GM19438 (cell line): ENCODE measurements at regions not wholly inside any gene's neighbourhood (a gene's known extent, or its start where the extent isn't known, plus 50 kb on each side); places are given as distances from the start of the nearest gene placed in this dataset.
"Not testable (repeated sequence)": the region's sequence is repeated elsewhere in the genome, so short reads cannot be mapped to it uniquely, and the experiment has no call there.

Experiments
- ATAC-seq: cut with Tn5 transposase; IDR thresholded peaks from one replicate; pipeline ENCODE4 v1.9.1; 2021; ENCODE audit warnings: low read depth; ENCODE audit not compliant: unreplicated experiment

DNA sequence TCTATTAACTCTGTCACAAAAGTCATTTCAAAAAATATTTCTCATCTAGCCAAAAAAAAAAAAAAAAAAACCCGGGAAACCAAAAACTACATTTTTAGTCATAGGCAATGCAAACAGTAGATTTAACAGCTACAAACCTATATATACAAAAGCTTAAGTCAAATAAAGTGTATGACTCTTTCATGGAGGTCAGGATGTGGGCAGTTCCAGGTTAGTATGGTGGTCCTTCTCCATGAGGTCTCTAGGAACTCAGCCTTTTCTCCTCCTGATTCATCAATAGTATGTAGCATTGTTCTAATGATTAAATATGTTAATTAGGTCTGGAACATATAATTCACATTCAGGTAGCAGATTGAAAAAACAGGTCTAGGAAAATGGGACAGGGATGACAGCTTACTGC is 586.5 kb downstream of the SLC16A7 start:
- no peak for ATAC-seq

DNA sequence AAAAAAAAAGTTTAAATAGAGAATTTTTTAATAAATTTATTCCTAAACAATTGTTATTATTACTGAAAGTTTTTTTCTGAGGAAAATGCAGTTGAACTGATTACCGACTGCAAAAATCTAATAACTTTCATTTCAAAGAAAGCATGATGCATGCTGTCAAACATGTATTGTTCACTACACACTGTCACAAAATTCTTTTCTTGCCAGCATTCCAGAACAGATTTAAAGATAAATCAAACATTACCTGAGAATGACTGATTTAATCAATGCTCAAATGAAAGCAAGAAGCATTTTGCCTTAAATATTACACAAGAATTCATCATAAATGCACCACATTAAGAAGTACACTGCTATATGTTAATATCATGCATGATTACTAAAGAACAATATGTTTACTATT is 588.3 kb downstream of the SLC16A7 start:
- ATAC-seq, result no peak

DNA sequence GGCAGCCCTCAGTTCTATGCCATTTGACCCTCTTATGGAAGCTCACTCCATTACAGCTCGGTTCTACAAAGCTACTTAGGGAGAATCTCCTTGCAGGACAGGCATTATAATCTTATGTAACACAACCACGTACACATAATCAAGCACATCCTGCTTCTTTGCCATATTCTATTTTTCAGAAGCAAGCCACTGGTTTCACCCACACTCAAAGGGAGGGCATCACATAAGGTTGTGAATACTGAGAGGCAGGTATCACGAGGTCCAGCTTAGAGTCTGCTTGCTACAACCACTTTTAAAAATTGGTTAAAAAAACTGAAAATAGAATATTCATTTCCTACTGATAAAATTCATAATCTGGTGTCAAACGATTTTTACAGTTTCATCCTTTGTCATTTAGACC is 589.2 kb downstream of the SLC16A7 start:
- ATAC-seq, result no peak

DNA sequence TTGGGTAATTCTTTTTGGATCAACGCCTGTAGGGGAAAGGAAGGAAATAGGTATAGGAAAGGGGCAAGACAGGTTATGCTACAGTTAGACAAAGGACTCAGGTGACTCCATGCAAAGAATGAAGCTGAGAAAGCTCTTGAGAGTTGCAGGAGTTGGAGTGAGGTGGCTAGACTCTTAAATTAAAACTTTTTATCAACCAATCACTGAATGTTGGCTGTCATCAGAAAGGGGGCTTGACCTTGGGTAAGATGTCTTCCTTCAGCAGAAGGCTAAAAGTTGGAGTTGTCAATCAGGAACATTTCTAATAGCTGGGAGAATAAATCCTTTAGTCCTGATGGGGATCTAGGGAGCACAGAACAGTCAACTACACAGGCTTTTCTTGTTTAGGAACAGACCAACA is 595.4 kb downstream of the SLC16A7 start:
- no peak for ATAC-seq

DNA sequence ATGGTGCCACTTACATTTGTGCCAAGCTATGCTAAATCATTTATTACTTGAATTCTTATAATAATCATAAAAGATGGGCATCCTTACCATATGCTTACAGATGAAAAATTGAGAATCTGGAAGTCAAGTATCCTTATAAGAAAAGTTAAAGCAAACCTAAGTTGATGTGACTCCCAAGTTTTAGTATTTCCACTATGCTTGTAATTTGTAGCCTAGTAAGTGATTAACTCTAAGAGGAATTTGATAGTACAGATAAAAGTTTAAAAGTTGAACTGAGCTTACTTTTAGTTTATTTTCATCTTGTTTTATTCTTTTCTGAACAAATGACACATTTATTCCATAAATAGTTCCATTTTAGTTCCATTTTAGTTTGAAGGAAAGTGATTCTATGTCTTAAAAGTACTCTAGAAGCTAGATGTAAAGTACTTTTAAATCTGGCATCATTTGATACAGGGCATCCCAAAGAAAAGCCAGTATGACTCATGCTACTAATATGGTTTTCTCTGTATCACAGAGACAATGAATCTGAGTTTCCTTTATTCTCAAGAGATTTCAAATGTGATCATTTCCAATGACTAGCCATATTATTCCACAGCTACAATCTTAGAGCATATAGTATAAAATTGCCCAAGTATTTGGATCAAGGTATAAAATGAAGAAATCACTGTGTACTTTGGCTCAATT is 596.0 kb downstream of the SLC16A7 start:
- ATAC-seq, result no peak

DNA sequence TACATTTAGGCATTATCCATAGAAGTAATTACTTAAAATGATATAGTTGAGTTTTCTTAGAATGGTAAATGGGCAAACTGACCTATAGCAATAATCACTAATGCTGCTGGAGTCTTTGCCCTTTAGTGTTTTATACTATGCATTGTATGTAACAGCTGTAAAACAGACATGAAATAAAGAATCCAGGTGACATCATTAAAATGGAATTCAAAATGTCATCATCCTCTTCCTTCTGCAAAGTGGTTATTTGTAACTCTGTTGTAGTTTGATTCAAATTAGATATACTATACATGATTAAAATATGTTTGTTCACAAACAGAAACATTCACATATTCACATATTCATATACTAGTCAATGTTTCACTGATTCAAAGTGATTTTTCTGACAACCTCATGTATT is 598.8 kb downstream of the SLC16A7 start:
- no peak for ATAC-seq

DNA sequence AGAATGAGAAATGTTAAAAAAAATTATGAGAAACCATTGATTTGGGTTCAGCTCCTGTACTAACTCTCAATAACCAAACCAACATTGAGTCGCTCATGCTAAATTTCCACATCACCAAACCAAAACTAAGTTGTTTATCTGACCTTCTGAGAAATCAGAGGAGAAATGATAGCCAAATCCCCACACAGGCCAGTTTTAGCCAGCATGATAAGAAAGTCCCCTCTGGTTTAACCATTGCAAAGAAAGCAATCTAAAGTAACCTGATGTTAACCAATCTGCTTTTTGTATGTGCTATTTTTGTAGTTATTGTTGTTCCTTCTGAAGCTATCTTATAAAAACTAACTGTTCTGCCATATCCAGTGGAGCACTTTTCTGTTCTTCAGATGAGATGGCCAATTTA is 599.7 kb downstream of the SLC16A7 start:
- no peak for ATAC-seq

DNA sequence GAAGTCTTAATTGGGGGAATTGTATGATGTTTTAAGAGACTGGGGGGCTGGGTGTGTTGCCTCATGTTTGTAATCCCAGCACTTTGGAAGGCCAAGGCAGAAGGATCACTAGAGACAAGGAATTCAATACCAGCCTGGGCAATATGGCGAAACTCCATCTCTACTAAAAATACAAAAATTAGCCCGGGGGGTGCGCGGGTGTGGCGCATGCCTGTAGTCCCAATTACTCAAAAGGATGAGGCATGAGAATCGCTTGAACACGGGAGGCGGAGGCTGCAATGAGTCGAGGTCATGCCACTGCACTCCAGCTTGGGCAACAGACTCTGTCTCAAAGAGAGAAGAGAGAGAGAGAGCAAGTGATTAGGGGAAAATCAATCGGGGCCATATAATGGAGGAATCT is 600.5 kb downstream of the SLC16A7 start:
- no peak for ATAC-seq

DNA sequence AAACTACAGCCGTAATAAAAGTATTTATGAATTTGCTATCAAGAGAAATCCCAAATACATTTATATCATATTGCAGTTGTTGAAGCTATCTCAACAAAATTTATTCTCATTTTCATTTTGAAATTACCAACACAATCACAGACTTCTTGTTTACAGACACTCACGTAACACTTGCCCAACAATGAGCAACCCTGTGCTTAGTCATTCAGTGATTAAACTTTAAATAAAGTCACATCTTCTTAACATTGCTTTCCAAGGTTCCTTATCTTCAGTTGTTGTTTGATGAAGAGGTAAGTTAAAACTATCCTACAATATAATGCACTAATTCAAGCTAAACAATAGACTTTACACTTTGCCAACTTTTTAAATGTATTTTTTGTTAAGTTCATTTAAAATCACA is 601.8 kb downstream of the SLC16A7 start:
- ATAC-seq, result no peak

DNA sequence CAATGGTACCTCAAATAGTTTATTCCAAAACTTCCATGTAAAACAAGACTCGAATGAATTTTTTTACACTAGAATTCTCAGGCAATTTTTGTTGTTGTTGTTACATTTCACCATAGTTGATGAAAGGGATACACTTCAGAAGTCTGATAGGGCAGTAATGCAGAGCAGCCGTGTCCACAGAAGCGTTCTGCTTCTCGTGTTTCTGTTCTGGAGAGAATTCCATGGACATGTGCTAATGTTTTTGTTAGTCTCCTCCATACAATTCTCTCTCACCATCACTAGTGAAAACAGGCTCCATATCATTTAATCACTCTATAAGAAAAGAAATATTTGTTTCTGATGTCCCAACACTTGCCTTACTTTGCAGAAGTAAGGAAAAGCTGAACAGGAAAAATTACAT is 606.1 kb downstream of the SLC16A7 start:
- no peak for ATAC-seq

DNA sequence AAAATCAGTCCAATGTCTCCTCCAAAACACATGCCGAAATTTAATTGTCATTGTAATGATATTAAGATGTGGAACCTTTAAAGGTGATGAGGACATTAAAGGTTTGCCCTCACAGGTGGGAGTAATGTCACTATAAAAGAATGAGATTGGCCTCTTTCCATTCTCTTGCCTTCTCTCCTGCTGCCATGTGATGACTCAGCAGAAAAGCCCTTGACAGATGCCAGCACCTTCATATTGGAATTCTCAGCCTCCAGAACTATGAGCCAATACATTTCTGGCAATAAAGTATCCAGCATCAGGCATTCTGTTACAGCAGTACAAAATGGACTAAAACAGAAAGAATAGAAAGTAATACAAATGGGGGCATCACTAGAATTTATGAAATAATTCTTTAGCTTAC is 609.7 kb downstream of the SLC16A7 start:
- no peak for ATAC-seq

DNA sequence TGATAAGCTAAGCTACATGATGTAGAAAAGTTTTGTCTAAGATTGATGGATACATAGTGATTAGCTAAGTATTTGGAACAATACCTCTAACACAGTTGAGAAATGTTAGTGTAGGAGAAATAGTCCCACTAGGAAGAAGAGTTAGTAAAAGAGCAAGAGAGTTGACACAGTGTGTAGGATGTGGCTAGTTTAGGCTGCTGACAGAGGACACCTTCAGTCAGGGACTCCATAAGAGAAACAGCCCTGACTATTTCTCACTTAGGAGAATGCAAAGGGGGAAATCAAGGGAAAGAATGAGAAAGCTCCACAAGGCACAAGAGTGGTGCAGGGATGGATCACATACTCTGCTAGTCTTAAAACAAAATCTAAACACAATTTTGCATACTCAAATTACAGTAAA is 613.7 kb downstream of the SLC16A7 start:
- ATAC-seq, result no peak

DNA sequence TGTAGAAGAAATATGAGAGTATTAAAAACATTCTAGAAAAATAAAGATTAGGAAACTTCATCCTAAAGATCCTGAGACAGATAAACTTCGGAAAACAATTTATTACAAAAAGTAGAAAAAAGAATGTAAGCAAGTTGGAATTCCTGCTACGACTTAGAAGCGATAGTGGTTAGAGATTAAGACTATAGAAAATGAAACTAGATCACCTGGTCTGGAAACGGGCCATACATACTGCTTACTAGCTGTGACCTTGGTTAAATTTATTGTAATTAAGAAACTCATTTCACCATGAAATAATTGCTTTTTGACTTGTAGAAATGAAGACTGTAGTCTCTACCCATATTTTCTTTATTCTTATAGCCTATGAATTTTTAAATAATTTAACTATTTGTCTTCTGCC is 614.1 kb downstream of the SLC16A7 start:
- no peak for ATAC-seq

DNA sequence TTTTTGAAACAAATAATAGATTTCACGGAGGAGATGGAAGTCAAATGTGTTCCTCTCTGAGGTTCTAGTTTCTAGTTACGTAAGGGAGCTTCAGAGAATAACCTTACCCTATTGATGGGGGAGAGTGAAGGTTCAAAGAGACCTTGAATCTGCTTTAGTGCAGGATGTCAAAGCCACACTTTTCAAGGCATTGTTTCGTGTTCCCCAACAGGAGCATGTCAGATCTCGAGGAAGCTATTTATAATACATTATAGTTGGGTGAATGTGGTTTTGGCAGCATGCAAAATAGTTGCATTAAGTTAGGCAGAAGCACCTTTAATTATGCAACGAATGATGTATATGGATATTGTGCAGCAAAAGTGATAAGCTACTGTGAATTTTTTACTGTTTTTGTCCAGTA is 614.9 kb downstream of the SLC16A7 start:
- no peak for ATAC-seq

DNA sequence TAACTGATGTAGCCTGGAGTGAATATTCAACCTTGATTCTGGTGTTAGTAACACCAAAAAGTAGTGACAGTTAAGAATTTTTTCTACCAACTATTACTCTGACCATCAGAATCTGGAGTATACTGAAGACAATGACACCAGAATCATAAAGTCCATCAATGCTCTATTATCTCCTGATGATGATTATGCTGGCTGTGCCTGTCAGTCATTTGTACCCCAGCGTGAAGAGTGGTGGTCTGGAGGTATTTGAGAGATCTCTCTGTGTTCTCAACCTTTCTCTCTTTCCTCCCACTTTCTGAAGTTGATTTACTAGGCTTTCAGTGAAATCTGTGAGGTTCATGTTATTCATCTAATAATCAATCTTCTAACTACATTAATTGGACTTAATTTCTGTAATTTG is 615.4 kb downstream of the SLC16A7 start:
- ATAC-seq, result no peak

DNA sequence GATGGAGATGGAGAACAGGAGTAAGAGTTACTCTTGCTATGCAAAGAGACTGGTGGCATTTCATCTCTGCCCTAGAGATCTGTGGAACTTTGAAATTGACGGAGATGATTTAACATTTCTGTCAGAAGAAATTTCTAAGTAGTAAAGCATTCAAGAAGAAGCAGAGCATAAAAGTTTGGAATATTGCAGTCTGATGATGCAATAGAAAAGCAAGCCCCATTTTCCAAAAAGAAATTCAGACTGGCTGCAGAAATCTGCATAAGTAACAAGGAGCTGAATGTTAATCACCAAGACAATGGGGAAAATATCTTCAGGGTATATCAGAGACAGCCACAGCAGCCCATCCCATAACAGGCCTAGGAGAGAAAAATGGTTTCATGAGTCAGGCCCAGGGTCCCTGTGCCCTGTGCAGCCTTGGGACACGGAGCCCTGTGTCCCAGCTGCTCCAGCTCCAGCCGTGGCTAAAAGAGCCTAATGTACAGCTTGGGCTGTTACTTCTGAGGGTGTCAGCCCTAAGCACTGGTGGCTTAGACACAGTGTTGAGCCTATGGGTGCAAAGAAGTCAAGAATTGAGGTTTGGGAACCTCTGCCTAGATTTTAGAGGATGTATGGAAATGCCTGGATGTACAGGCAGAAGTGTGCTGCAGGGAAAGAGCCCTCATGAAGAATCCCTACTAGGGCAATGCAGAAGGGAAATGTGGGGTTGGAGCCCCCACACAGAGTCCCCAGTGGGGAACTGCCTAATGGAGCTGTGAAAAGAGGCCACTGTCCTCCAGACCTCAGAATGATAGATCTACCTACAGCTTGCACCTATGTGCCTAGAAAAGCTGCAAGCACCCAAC is 616.6 kb downstream of the SLC16A7 start:
- ATAC-seq, result no peak

DNA sequence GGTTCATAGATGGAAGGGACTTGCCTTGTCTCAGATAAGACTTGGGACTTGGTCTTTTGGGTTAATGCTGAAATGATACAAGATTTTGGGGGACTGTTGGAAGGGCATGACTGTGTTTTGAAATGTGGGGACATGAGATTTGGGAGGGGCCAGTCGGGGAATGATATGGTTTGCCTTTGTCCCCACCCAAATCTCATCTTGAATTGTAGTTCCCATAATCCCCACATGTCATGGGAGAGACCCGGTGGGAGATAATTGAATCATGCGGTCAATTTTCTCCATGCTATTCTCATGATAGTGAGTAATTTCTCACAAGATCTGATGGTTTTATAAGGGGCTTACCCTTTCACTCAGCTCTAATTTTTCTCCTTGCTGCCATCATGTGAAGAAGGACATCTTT is 617.4 kb downstream of the SLC16A7 start:
- not testable (repeated sequence) for ATAC-seq

DNA sequence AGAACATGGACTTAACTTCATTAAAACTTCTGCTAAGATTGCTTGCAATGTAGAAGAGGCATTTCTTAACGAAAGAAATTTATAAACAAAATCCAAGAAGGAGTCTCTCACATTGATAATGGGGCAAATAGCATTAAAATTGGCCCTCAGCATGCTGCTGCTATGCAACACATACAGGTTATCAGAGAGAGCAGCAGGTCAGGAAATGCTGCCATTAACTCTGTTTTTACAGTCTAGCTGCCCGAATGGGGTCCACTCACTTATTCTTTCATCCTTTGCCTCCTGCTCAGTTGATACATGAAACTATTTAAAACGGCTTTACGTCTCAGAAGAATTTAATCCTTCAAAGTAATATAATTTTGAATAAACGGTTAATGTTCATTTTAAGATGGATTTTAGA is 620.4 kb downstream of the SLC16A7 start:
- ATAC-seq, result no peak

DNA sequence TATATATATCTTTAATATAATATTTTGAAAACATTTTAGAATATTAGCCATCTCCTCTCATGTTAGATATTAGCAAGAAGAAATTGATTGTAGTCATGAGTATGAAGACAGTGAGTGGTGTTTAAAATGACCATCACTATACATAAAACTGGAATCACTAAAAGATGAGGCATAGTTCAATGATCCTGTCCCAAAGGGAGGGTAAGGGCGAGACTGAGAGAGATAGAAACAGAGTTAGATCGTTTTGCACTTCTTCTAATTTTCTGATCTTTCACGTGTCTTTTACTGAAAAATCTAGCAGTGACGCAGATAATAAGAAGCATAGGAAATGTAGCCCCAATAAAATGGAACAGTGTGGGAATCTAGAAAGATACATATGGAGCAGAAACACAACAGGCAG is 627.4 kb downstream of the SLC16A7 start:
- ATAC-seq, result no peak

DNA sequence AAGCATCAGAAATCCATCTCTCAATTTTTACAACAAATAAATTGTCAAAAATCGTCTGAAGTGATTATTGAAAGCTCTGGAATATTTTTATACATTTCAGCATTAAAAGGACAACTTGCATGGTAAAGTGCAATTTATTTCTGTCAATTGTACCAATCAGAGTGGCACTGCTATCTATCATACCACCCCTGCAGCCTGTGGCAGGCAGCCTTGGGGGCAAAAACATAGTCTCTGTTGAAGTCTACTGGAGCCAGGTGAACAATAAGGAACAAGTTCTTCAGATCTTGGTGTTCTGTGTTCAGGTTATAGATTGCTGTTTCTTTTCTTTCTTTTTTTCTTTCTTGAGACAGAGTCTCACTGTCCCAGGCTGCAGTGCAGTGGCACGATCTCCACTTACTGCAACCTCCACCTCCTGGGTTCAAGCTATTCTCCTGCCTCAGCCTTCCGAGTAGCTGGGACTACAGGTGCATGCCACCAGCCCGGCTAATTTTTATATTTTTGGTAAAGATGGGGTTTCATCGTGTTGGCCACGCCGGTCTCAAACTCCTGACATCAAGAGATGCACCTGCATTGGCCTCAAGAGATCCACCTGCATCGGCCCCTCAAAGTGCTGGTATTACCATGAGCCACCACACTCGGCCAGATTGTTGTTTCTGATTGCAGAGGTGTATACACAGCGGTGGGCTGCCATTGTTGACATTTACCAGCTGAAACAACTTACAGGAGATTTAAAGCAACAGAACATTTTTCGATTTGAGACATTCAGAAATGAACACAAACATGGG is 629.6 kb downstream of the SLC16A7 start:
- ATAC-seq, result no peak

DNA sequence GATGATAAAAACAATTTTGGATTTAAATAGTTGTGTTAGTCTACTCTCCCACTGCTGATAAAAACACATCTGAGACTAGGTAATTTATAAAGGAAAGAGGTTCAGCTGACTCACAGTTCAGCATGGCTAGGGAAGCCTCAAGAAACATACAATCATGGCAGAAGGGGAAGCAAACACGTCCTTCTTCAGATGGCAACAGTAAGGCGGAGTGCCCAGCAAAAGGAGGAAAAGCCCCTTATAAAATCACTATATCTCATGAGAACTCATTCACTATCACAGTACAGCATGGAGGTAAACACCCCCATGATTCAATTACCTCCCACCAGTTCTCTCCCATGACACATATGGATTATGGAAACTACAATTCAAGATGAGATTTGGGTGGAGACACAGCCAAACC is 632.1 kb downstream of the SLC16A7 start:
- no peak for ATAC-seq
